ENCODE measurements at regions not wholly inside any gene's neighbourhood (a gene's known extent, or its start where the extent isn't known, plus 50 kb on each side); places are given as distances from the start of the nearest gene placed in this dataset.

- Histone ChIP-seq H3K4me3 (no peak overlapping the region), H3K4me1 (no peaks in the 10 kb centered on the region), H3K36me3 (no peaks in the 10 kb centered on the region), H3K27ac (no peak overlapping the region), H3K9me3 (no peaks in the 10 kb centered on the region), H3K27me3 (no peaks in the 10 kb centered on the region)
- WGBS, 2 donors (ENCODE audit: low coverage in 1 of 2): 83 to 87% methylated on average over 3 of the region's 3 CpGs
- in situ Hi-C loops (cut with MboI; ENCODE audit: low pct_ligation_motif_present in 1 of 4, low pct_unique_long_range_greater_than_20kb in 1 of 4, low sequenced_read_pairs in 3 of 4): no loop called here
- no peak for DNase-seq
- TF ChIP-seq, protein P1, sequence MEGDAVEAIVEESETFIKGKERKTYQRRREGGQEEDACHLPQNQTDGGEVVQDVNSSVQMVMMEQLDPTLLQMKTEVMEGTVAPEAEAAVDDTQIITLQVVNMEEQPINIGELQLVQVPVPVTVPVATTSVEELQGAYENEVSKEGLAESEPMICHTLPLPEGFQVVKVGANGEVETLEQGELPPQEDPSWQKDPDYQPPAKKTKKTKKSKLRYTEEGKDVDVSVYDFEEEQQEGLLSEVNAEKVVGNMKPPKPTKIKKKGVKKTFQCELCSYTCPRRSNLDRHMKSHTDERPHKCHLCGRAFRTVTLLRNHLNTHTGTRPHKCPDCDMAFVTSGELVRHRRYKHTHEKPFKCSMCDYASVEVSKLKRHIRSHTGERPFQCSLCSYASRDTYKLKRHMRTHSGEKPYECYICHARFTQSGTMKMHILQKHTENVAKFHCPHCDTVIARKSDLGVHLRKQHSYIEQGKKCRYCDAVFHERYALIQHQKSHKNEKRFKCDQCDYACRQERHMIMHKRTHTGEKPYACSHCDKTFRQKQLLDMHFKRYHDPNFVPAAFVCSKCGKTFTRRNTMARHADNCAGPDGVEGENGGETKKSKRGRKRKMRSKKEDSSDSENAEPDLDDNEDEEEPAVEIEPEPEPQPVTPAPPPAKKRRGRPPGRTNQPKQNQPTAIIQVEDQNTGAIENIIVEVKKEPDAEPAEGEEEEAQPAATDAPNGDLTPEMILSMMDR (IDR thresholded peaks at IDR 0.05): no peak
- no peak for TF ChIP-seq EP300 (IDR thresholded peaks at IDR 0.05; ENCODE audit: low read depth)
- TF ChIP-seq POLR2A (IDR thresholded peaks at IDR 0.05): no peak
- TF ChIP-seq POLR2AphosphoS5 (IDR thresholded peaks at IDR 0.05): no peak
- intact Hi-C loops (cut with DNase I; ENCODE audit: low total_unique reads): no loop called here
These were observed 269.1 kb downstream of the SHQ1 start for GRCh38 chr3:72579191-72579580.

DNA sequence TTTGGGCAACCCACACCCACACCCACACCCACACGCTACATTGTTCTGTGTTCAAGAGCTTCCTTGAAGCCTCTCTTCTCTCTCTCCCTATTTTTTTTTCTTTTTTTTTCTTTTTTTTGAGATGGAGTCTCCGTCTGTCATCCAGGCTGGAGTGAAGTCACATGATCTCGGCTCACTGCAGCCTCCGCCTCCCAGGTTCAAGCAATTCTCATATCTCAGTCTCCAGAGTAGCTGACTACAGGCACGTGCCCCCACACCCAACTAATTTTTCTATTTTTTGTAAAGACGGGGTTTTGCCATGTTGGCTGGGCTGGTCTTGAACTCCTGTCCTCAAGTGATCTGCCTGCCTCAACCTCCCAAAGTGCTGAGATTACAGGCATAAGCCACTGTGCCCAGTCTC, 271.1 kb downstream of the SHQ1 start:
- Histone ChIP-seq H3K36me3 (no peaks in the 10 kb centered on the region), H3K4me1 (no peaks in the 10 kb centered on the region), H3K9me3 (no peaks in the 10 kb centered on the region), H3K4me3 (no peak overlapping the region), H3K27me3 (no peaks in the 10 kb centered on the region), H3K27ac (no peak overlapping the region)
- WGBS, 2 donors (ENCODE audit: low coverage in 1 of 2): 86 to 100% methylated on average over 1 to 6 of the region's 6 CpGs
- DNase-seq: no peak
- in situ Hi-C loops (cut with MboI; ENCODE audit: low pct_ligation_motif_present in 1 of 4, low pct_unique_long_range_greater_than_20kb in 1 of 4, low sequenced_read_pairs in 3 of 4): no loop called here
- intact Hi-C loops (cut with DNase I; ENCODE audit: low total_unique reads): no loop called here
- TF ChIP-seq POLR2AphosphoS5 (IDR thresholded peaks at IDR 0.05): no peak
- TF ChIP-seq EP300 (IDR thresholded peaks at IDR 0.05; ENCODE audit: low read depth): no peak
- TF ChIP-seq, protein P1 (IDR thresholded peaks at IDR 0.05): no peak
- no peak for TF ChIP-seq POLR2A (IDR thresholded peaks at IDR 0.05)

DNA sequence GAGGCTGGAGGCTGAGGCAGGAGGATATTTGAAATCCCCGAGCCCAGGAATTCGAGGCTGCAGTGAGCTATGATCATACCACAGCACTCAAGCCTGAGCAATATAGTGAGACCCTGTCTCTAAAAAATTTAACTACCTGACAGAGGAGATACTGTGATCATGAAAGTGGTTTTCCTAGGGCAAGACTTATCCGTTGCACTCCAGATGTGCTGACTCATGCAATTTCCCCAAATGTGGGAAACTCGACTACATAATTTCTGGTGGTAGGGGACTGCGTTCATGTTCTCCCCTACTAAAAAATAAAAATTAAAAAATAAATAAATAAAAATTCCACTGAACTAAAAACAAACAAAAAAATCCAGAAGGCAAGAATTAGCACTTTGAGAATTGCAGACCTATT, 271.7 kb downstream of the SHQ1 start:
- WGBS, 2 donors (ENCODE audit: low coverage in 1 of 2): 86 to 94% methylated on average over 5 of the region's 5 CpGs
- no peaks in the 10 kb centered on the region for H3K9me3 ChIP-seq
- intact Hi-C loops (cut with DNase I; ENCODE audit: low total_unique reads): no loop called here
- H3K27me3 ChIP-seq: no peaks in the 10 kb centered on the region
- DNase-seq: no peak
- in situ Hi-C loops (cut with MboI; ENCODE audit: low pct_ligation_motif_present in 1 of 4, low pct_unique_long_range_greater_than_20kb in 1 of 4, low sequenced_read_pairs in 3 of 4): no loop called here
- H3K4me1 ChIP-seq: no peaks in the 10 kb centered on the region
- no peak overlapping the region for H3K4me3 ChIP-seq
- no peak for TF ChIP-seq EP300 (IDR thresholded peaks at IDR 0.05; ENCODE audit: low read depth)
- TF ChIP-seq POLR2A (IDR thresholded peaks at IDR 0.05): no peak
- no peak for TF ChIP-seq POLR2AphosphoS5 (IDR thresholded peaks at IDR 0.05)
- H3K36me3 ChIP-seq: no peaks in the 10 kb centered on the region
- no peak overlapping the region for H3K27ac ChIP-seq

DNA sequence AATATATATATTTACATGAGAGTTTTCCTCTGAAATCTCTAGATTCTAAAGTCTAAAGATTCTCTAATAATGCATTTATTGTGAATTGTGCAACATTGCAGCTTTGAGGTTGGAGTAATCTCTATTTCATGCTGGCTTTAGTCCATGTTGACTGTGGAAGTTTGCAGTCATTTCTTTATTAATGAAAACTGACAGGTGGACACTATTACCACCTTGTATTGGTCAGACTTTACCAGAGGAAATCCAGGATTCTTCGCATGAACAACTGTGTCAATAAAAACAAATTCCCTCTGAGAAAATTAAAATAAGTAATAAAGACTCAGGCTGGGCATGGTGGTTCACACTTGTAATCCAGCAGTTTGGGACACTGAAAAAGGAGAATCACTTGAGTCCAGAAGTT, 274.1 kb downstream of the SHQ1 start:
- Histone ChIP-seq H3K27ac (no peak overlapping the region), H3K4me3 (no peak overlapping the region), H3K27me3 (no peaks in the 10 kb centered on the region), H3K4me1 (no peaks in the 10 kb centered on the region), H3K9me3 (no peaks in the 10 kb centered on the region), H3K36me3 (no peaks in the 10 kb centered on the region)
- TF ChIP-seq POLR2AphosphoS5 (IDR thresholded peaks at IDR 0.05): no peak
- TF ChIP-seq, protein P1 (IDR thresholded peaks at IDR 0.05): no peak
- no peak for TF ChIP-seq EP300 (IDR thresholded peaks at IDR 0.05; ENCODE audit: low read depth)
- no peak for TF ChIP-seq POLR2A (IDR thresholded peaks at IDR 0.05)
- intact Hi-C loops (cut with DNase I; ENCODE audit: low total_unique reads) (no loop called here), in situ Hi-C loops (cut with MboI; ENCODE audit: low pct_ligation_motif_present in 1 of 4, low pct_unique_long_range_greater_than_20kb in 1 of 4, low sequenced_read_pairs in 3 of 4) (no loop called here)
- no peak for DNase-seq
- WGBS, 2 donors (ENCODE audit: low coverage in 1 of 2): 94 to 100% methylated on average over 1 of the region's 1 CpG

DNA sequence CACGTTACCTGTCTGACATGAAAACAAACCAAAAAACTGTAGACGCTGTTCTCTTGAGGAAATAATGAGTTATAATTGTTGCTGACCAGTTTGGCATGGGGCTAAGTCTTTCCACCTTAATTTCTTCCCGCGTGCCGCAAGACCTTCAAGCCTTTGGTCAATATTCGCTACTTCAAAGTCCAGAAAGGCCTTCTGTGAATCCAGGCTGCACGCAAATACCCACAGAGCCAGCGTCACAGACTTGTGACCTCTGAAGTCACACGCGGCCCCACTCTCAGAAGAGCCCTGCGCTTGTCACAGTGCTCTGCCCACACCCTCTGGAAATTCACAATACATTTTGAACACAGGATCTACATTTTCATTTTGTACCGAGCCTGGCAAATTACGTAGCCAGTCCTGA, 275.2 kb downstream of the SHQ1 start:
- no peak overlapping the region for H3K4me3 ChIP-seq
- intact Hi-C loops (cut with DNase I; ENCODE audit: low total_unique reads): no loop called here
- H3K27me3 ChIP-seq: no peaks in the 10 kb centered on the region
- no peaks in the 10 kb centered on the region for H3K9me3 ChIP-seq
- DNase-seq: no peak
- TF ChIP-seq POLR2AphosphoS5 (IDR thresholded peaks at IDR 0.05) (no peak), POLR2A (IDR thresholded peaks at IDR 0.05) (no peak), EP300 (IDR thresholded peaks at IDR 0.05; ENCODE audit: low read depth) (no peak)
- TF ChIP-seq, protein P1 (IDR thresholded peaks at IDR 0.05): no peak
- in situ Hi-C loops (cut with MboI; ENCODE audit: low pct_ligation_motif_present in 1 of 4, low pct_unique_long_range_greater_than_20kb in 1 of 4, low sequenced_read_pairs in 3 of 4): no loop called here
- no peak overlapping the region for H3K27ac ChIP-seq
- H3K4me1 ChIP-seq: peaks cover 0 to 4% (median 3%) of the 10 kb centered on the region in 4 donors
- WGBS, 2 donors (ENCODE audit: low coverage in 1 of 2): 89 to 93% methylated on average over 5 to 13 of the region's 13 CpGs
- H3K36me3 ChIP-seq: no peaks in the 10 kb centered on the region

All from transverse colon (tissue), 4 donors.